AG09319 (cell line): ENCODE measurements at regions not wholly inside any gene's neighbourhood (a gene's known extent, or its start where the extent isn't known, plus 50 kb on each side); places are given as distances from the start of the nearest gene placed in this dataset.
A peak's percentile ranks its signal among the peaks of the same experiment; 100 is the strongest.

ENCODE experiments used
- DNase-seq: peaks from one replicate; pipeline ENCODE4 v3.0.0-alpha.2; 2010; ENCODE audit warnings: low read depth; ENCODE audit errors: extremely low read depth
- CTCF ChIP-seq: IDR thresholded peaks from 2 replicates; pipeline ENCODE4 v1.5.1; 2011; ENCODE audit warnings: low read depth, mild to moderate bottlenecking, inconsistent platforms, low read length, moderate library complexity

- no peak for DNase-seq
- no peak for TF ChIP-seq CTCF
Observed at GRCh38 chr6:44030812-44031454, 96.3 kb downstream of the MRPL14 start.

- no peak for DNase-seq
- TF ChIP-seq CTCF = no peak; the same call in 1 of the 2 replicates
Observed at GRCh38 chr6:44029444-44030185, 97.6 kb downstream of the MRPL14 start.

GRCh38 chr6:44028789-44029310 is 98.4 kb downstream of the MRPL14 start:
- DNase-seq = no peak
- peak; percentile 31 for TF ChIP-seq CTCF

GRCh38 chr6:44025226-44025625 is 102.0 kb downstream of the MRPL14 start:
- no peak for DNase-seq
- TF ChIP-seq CTCF = no peak

- DNase-seq = no peak
- TF ChIP-seq CTCF = no peak
Observed at GRCh38 chr6:44024574-44025219, 102.6 kb downstream of the MRPL14 start.

- TF ChIP-seq CTCF = no peak
- no peak for DNase-seq
Observed at GRCh38 chr6:44023586-44024454, 103.4 kb downstream of the MRPL14 start.
